ENCODE measurements at regions not wholly inside any gene's neighbourhood (a gene's known extent, or its start where the extent isn't known, plus 50 kb on each side); places are given as distances from the start of the nearest gene placed in this dataset.
A peak's percentile ranks its signal among the peaks of the same experiment; 100 is the strongest.

DNA sequence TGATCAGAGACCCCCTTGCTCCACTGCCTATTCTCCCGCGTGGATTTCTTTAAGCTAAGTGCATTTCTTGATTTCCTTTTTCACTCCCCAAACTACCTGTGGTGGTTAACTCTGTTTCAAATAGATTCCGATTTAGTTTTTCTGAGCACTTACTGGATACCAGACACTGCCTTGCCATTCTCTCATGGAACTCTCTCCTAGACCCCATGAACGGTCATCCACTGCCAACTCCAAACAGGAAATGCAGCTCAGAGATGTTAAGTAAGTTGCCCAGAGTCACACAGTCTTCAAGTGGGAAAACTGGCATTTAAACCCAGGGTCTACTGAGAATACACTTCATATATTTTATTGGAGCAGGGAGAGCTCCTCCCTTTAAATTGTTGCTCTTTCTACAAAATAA, 199.4 kb downstream of the MAF start (continued):
- TF ChIP-seq DEAF1 (CRISPR knock-in tag; IDR thresholded peaks at IDR 0.05) (no peak), NFXL1 (CRISPR knock-in tag; IDR thresholded peaks at IDR 0.05) (no peak), SIN3A (IDR thresholded peaks at IDR 0.05; ENCODE audit: borderline replicate concordance in 2 of 2, control insufficient read depth in 1 of 2, low read depth in 2 of 2, low read length in 2 of 2) (0 out of 4 replicates have a peak, but pooled peaks of 1 of the 2 experiments have one; percentile 3), ZNF589 (CRISPR knock-in tag; IDR thresholded peaks at IDR 0.05; ENCODE audit: low read depth) (peak; percentile 8; the same call in 1 of the 2 replicates), DIDO1 (tag; IDR thresholded peaks at IDR 0.05; ENCODE audit: low read depth) (no peak), RBM25 (IDR thresholded peaks at IDR 0.05; ENCODE audit: low read depth, low read length, severe bottlenecking) (peak; percentile 82), KDM1A (IDR thresholded peaks at IDR 0.05) (peak in 1 of 2 experiments; percentile 66; a peak in 1 of 4 replicates), ELF1 (tag; IDR thresholded peaks at IDR 0.05) (0 out of 2 replicates have a peak, but pooled peaks have one; percentile 8), ZNF184 (CRISPR knock-in tag; IDR thresholded peaks at IDR 0.05) (no peak), NRF1 (conservative IDR thresholded peaks at IDR 0.05 in 1 of 2, IDR thresholded peaks at IDR 0.05 in 1 of 2) (0 out of 4 replicates have a peak, but pooled peaks of 1 of the 2 experiments have one; percentile 3), HDAC1 (IDR thresholded peaks at IDR 0.05) (no peak), KAT7 (CRISPR knock-in tag; IDR thresholded peaks at IDR 0.05; ENCODE audit: borderline replicate concordance) (no peak), CHD1 (IDR thresholded peaks at IDR 0.05; ENCODE audit: low read length) (no peak), POLR2A (conservative IDR thresholded peaks at IDR 0.05) (no peak), U2AF2 (optimal IDR thresholded peaks at IDR 0.05; ENCODE audit: low read depth, low read length) (no peak), KLF13 (tag; IDR thresholded peaks at IDR 0.05; ENCODE audit: borderline replicate concordance, low read depth) (no peak), RBM14 (IDR thresholded peaks at IDR 0.05; ENCODE audit: borderline replicate concordance, insufficient read depth, low read depth, low read length) (no peak), BCOR (IDR thresholded peaks at IDR 0.05) (peak; percentile 83), ZFP36 (IDR thresholded peaks at IDR 0.05; ENCODE audit: low read depth, low read length, partially characterized antibody) (peak; percentile 60)
- TF ChIP-seq, protein P1, sequence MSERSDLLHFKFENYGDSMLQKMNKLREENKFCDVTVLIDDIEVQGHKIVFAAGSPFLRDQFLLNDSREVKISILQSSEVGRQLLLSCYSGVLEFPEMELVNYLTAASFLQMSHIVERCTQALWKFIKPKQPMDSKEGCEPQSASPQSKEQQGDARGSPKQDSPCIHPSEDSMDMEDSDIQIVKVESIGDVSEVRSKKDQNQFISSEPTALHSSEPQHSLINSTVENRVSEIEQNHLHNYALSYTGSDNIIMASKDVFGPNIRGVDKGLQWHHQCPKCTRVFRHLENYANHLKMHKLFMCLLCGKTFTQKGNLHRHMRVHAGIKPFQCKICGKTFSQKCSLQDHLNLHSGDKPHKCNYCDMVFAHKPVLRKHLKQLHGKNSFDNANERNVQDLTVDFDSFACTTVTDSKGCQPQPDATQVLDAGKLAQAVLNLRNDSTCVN (CRISPR knock-in tag; IDR thresholded peaks at IDR 0.05): no peak
- TF ChIP-seq, protein P2, sequence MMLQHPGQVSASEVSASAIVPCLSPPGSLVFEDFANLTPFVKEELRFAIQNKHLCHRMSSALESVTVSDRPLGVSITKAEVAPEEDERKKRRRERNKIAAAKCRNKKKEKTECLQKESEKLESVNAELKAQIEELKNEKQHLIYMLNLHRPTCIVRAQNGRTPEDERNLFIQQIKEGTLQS (IDR thresholded peaks at IDR 0.05): no peak
- TF ChIP-seq, protein P2 (CRISPR knock-in tag; conservative IDR thresholded peaks at IDR 0.05): no peak
